Thyroid gland (tissue), 4 donors: ENCODE measurements at regions not wholly inside any gene's neighbourhood (a gene's known extent, or its start where the extent isn't known, plus 50 kb on each side); places are given as distances from the start of the nearest gene placed in this dataset.

ENCODE experiments used
- CTCF ChIP-seq, 6 experiments: fragments of 200-600 bp in 3 of 6; fragments of 450-650 bp in 3 of 6; sonication (generic) in 3 of 6; IDR thresholded peaks; one replicate each; pipeline ENCODE4 v1.5.1; 2016 to 2019; ENCODE audit warnings: antibody characterized with exemption in 6 of 6, mild to moderate bottlenecking in 2 of 6, inconsistent platforms in 1 of 6, moderate library complexity in 1 of 6
- POLR2A ChIP-seq, 2 donors: fragments of 450-650 bp; IDR thresholded peaks; one replicate each; pipeline ENCODE4 v1.6.1; 2017; ENCODE audit warnings: antibody characterized with exemption in 2 of 2, mild to moderate bottlenecking in 2 of 2, moderate library complexity in 1 of 2

GRCh38 chr17:71417142-71417541, 703.7 kb upstream of the SOX9 start:
- TF ChIP-seq CTCF (IDR thresholded peaks at IDR 0.05) (no peak), POLR2A (IDR thresholded peaks at IDR 0.05) (no peak)
